ENCODE measurements at regions not wholly inside any gene's neighbourhood (a gene's known extent, or its start where the extent isn't known, plus 50 kb on each side); places are given as distances from the start of the nearest gene placed in this dataset.
"Not testable (repeated sequence)": the region's sequence is repeated elsewhere in the genome, so short reads cannot be mapped to it uniquely, and the experiment has no call there.

DNA sequence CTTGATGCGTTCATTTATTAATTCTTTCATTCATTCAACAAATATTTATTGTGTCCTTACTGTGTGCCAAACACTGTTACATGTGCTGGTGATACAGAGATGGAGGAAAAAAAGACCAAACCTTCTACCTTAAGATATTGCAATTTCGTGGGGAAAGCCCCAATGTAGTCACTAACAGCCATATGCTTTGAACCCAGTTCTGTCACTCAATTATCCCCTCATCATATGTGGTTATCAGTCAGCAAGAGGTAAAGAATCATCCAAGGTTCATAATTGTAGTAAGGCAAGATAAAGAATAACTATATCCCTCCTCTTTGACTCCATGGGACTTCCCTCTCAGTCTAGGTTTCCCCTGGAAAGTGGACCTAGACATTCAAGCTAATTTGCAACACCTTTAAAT is 1185.6 kb upstream of the CELF4 start:
- Mint-ChIP-seq H3K4me1 (no peaks in the 10 kb centered on the region), H3K36me3 (no peaks in the 10 kb centered on the region), H3K4me3 (no peak overlapping the region), H3K27ac (no peak overlapping the region), H3K27me3 (no peaks in the 10 kb centered on the region), H3K9me3 (peaks cover 0 to 5% (median 2%) of the 10 kb centered on the region in 3 donors)
- no peaks in the 10 kb centered on the region for H3K4me1 ChIP-seq (ENCODE audit: control insufficient read depth in 1 of 2, extremely low read depth in 1 of 2, insufficient read depth in 2 of 2, low read length in 2 of 2)
- H3K4me3 ChIP-seq (ENCODE audit: control insufficient read depth in 1 of 2, extremely low read depth in 1 of 2, low read length in 1 of 2): no peak overlapping the region
- no CpG with 5 or more reads among the region's 2 CpGs for WGBS (ENCODE audit: insufficient coverage)
- DNase-seq (no peak), ATAC-seq (replicated peaks in 1 of 4) (no peak)
- no peaks in the 10 kb centered on the region for H3K27me3 ChIP-seq (replicated peaks in 1 of 2; ENCODE audit: control insufficient read depth in 2 of 2, extremely low read depth in 1 of 2, insufficient read depth in 2 of 2, low read length in 1 of 2)
- no peak overlapping the region for H3K27ac ChIP-seq (ENCODE audit: low read length)
- H3K9me3 ChIP-seq: no peaks in the 10 kb centered on the region
- POLR2A ChIA-PET: no interaction called here
- CTCF ChIA-PET: no interaction called here
- H3K36me3 ChIP-seq (ENCODE audit: control insufficient read depth in 2 of 2, extremely low read depth in 1 of 2, insufficient read depth in 1 of 2, low read length in 1 of 2): no peaks in the 10 kb centered on the region

DNA sequence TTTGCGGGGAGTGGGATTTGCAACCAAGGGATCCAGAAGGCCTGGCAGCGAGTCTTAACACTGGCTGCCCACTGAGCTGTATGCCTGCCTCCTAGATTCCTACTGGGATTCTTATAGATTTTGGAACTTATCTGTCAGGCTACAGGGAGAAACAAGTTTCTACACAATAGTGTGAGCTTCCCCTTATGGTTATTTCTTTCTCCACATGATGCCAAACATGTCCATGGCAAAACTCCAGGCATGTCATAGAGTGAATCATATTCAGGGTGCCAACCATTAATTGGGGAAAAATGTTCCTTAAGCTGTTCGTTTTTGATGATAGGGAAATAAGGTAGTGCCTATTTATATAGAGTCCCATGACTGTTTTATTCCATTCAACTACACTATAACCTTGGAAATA is 1185.2 kb upstream of the CELF4 start:
- no peaks in the 10 kb centered on the region for H3K4me1 Mint-ChIP-seq
- H3K36me3 Mint-ChIP-seq: no peaks in the 10 kb centered on the region
- ChIA-PET POLR2A (interaction anchor here in 1 of 2 donors (0.7 kb wide), 1 partner anchor 1526 kb away, joined by 6 read pairs; no protein-coding TSS in a partner anchor), CTCF (no interaction called here)
- 88% methylated on average over 2 of the region's 3 CpGs for WGBS (ENCODE audit: insufficient coverage)
- H3K27ac Mint-ChIP-seq: no peak overlapping the region
- H3K27me3 ChIP-seq (replicated peaks in 1 of 2; ENCODE audit: control insufficient read depth in 2 of 2, extremely low read depth in 1 of 2, insufficient read depth in 2 of 2, low read length in 1 of 2): no peaks in the 10 kb centered on the region
- no peak overlapping the region for H3K27ac ChIP-seq (ENCODE audit: low read length)
- H3K4me3 Mint-ChIP-seq: no peak overlapping the region
- no peaks in the 10 kb centered on the region for H3K27me3 Mint-ChIP-seq
- no peaks in the 10 kb centered on the region for H3K9me3 ChIP-seq
- no peaks in the 10 kb centered on the region for H3K36me3 ChIP-seq (ENCODE audit: control insufficient read depth in 2 of 2, extremely low read depth in 1 of 2, insufficient read depth in 1 of 2, low read length in 1 of 2)
- H3K9me3 Mint-ChIP-seq: peaks cover 0 to 5% (median 2%) of the 10 kb centered on the region in 3 donors
- no peak overlapping the region for H3K4me3 ChIP-seq (ENCODE audit: control insufficient read depth in 1 of 2, extremely low read depth in 1 of 2, low read length in 1 of 2)
- ATAC-seq (replicated peaks in 1 of 4) (no peak), DNase-seq (no peak)
- H3K4me1 ChIP-seq (ENCODE audit: control insufficient read depth in 1 of 2, extremely low read depth in 1 of 2, insufficient read depth in 2 of 2, low read length in 2 of 2): no peaks in the 10 kb centered on the region

DNA sequence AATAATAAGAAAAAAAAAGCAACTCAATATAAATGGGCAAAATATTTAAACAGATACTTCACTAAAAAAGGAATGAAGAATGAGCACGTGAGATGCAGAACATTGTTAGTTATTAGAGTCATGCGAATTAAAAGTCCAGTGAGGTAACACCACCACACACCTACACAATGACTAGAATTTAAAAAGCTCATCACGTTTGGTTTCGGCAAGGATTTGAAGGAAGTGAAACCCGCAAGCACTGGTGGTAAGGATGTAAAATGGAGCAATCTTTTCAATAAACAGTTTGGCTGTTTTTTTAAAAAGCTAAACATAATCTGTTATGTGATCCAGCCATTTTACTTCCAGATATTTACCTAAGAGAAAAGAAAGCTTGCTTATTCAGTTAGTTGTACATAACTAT is 1181.6 kb upstream of the CELF4 start:
- Histone ChIP-seq H3K4me3 (ENCODE audit: control insufficient read depth in 1 of 2, extremely low read depth in 1 of 2, low read length in 1 of 2) (no peak overlapping the region), H3K36me3 (ENCODE audit: control insufficient read depth in 2 of 2, extremely low read depth in 1 of 2, insufficient read depth in 1 of 2, low read length in 1 of 2) (no peaks in the 10 kb centered on the region), H3K9me3 (no peaks in the 10 kb centered on the region), H3K27me3 (replicated peaks in 1 of 2; ENCODE audit: control insufficient read depth in 2 of 2, extremely low read depth in 1 of 2, insufficient read depth in 2 of 2, low read length in 1 of 2) (no peaks in the 10 kb centered on the region), H3K4me1 (ENCODE audit: control insufficient read depth in 1 of 2, extremely low read depth in 1 of 2, insufficient read depth in 2 of 2, low read length in 2 of 2) (no peaks in the 10 kb centered on the region), H3K27ac (ENCODE audit: low read length) (no peak overlapping the region)
- no CpG with 5 or more reads among the region's 5 CpGs for WGBS (ENCODE audit: insufficient coverage)
- no peaks in the 10 kb centered on the region for H3K27me3 Mint-ChIP-seq
- ATAC-seq (replicated peaks in 1 of 4) (no peak), DNase-seq (no peak)
- ChIA-PET POLR2A (no interaction called here), CTCF (interaction anchor here in 1 of 2 donors (1.4 kb wide), 1 partner anchor 46 kb away, joined by 5 read pairs; no protein-coding TSS in a partner anchor)
- no peak overlapping the region for H3K4me3 Mint-ChIP-seq
- H3K4me1 Mint-ChIP-seq: no peaks in the 10 kb centered on the region
- H3K9me3 Mint-ChIP-seq: peaks cover 0 to 2% (median 0%) of the 10 kb centered on the region in 3 donors
- H3K36me3 Mint-ChIP-seq: no peaks in the 10 kb centered on the region
- H3K27ac Mint-ChIP-seq: no peak overlapping the region

DNA sequence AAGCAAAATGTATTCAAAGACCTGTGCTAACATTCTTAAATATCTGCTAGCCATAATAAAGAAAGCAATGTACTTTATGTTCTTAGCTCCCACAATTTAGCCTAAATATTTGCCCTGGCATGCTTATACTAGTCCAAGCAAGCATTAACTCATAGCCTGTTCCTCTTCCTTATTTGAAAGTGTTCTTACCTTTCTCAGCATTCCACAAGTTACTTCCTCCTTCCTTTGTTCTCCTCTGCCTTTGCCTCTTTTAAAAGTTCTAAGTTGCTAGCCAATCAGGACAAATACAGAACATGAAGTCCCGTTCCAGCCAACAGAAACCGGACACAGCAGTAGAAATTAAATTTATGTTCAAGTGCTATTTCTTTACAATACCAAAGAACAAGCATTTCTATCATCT is 1154.6 kb upstream of the CELF4 start:
- peaks cover 3 to 10% (median 7%) of the 10 kb centered on the region in 3 donors for H3K9me3 Mint-ChIP-seq
- H3K27me3 ChIP-seq (replicated peaks in 1 of 2; ENCODE audit: control insufficient read depth in 2 of 2, extremely low read depth in 1 of 2, insufficient read depth in 2 of 2, low read length in 1 of 2); H3K36me3 Mint-ChIP-seq; DNase-seq; H3K4me1 ChIP-seq (ENCODE audit: control insufficient read depth in 1 of 2, extremely low read depth in 1 of 2, insufficient read depth in 2 of 2, low read length in 2 of 2); ATAC-seq (replicated peaks in 1 of 4); H3K27ac ChIP-seq (ENCODE audit: low read length); H3K27me3 Mint-ChIP-seq; H3K9me3 ChIP-seq; H3K4me1 Mint-ChIP-seq; H3K36me3 ChIP-seq (ENCODE audit: control insufficient read depth in 2 of 2, extremely low read depth in 1 of 2, insufficient read depth in 1 of 2, low read length in 1 of 2); H3K27ac Mint-ChIP-seq; H3K4me3 Mint-ChIP-seq; H3K4me3 ChIP-seq (ENCODE audit: control insufficient read depth in 1 of 2, extremely low read depth in 1 of 2, low read length in 1 of 2); CTCF ChIA-PET; POLR2A ChIA-PET: not testable (repeated sequence)
- no CpG with 5 or more reads among the region's 2 CpGs for WGBS (ENCODE audit: insufficient coverage)

DNA sequence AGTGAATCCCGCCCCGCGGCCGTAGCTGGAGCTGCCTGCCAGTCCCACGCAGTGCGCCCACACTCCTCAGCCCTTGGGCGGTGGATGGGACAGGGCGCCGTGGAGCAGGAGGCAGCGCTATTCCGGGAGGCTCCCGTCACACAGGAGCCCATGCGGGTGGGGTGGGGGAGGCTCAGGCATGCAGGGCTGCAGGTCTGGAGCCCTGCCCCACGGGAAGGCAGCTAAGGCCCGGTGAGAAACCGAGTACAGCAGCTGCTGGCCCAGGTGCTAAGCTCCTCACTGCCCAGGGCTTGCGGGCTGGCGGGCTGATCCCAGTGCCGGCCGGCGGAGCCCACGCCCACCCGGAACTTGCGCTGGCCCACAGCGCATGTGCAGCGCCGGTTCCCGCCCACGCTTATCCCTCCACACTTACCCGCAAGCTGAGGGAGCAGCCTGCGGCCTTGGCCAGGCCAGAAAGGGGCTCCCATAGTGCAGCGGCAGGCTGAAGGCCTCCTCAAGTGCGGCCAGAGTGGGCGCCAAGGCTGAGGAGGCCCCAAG is 1152.8 kb upstream of the CELF4 start:
- no peaks in the 10 kb centered on the region for H3K27me3 ChIP-seq (replicated peaks in 1 of 2; ENCODE audit: control insufficient read depth in 2 of 2, extremely low read depth in 1 of 2, insufficient read depth in 2 of 2, low read length in 1 of 2)
- H3K36me3 ChIP-seq (ENCODE audit: control insufficient read depth in 2 of 2, extremely low read depth in 1 of 2, insufficient read depth in 1 of 2, low read length in 1 of 2): no peaks in the 10 kb centered on the region
- no peaks in the 10 kb centered on the region for H3K4me1 ChIP-seq (ENCODE audit: control insufficient read depth in 1 of 2, extremely low read depth in 1 of 2, insufficient read depth in 2 of 2, low read length in 2 of 2)
- 93% methylated on average over 25 of the region's 34 CpGs for WGBS (ENCODE audit: insufficient coverage)
- CTCF ChIA-PET: no interaction called here
- H3K36me3 Mint-ChIP-seq: no peaks in the 10 kb centered on the region
- no peaks in the 10 kb centered on the region for H3K9me3 ChIP-seq
- no peak for ATAC-seq (replicated peaks in 1 of 4)
- no peak for DNase-seq
- no peaks in the 10 kb centered on the region for H3K4me1 Mint-ChIP-seq
- peaks cover 3 to 8% (median 7%) of the 10 kb centered on the region in 3 donors for H3K9me3 Mint-ChIP-seq
- H3K27ac Mint-ChIP-seq: no peak overlapping the region
- POLR2A ChIA-PET: no interaction called here
- no peak overlapping the region for H3K4me3 ChIP-seq (ENCODE audit: control insufficient read depth in 1 of 2, extremely low read depth in 1 of 2, low read length in 1 of 2)
- no peak overlapping the region for H3K27ac ChIP-seq (ENCODE audit: low read length)
- no peak overlapping the region for H3K4me3 Mint-ChIP-seq
- no peaks in the 10 kb centered on the region for H3K27me3 Mint-ChIP-seq

DNA sequence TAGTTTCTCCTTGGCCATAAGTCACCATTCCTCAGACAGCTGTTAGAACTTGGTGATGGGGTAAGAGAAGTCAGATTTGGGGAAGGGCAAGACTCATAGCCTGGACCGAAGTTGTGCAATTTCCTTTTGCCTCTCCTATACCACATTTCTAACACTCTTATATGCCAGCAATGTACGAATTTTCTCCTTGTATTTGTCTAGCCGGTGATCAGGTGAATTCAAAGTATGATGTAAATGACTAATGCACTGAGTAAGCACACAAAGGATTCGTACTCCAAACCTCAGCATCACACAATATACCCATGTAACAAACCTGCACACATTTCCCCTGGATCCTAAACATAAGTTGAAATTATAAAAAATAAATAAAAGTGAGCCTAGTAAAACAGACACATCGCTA is 1143.5 kb upstream of the CELF4 start:
- no peak overlapping the region for H3K27ac Mint-ChIP-seq
- no peaks in the 10 kb centered on the region for H3K27me3 ChIP-seq (replicated peaks in 1 of 2; ENCODE audit: control insufficient read depth in 2 of 2, extremely low read depth in 1 of 2, insufficient read depth in 2 of 2, low read length in 1 of 2)
- H3K9me3 ChIP-seq: no peaks in the 10 kb centered on the region
- CTCF ChIA-PET: no interaction called here
- no peaks in the 10 kb centered on the region for H3K36me3 ChIP-seq (ENCODE audit: control insufficient read depth in 2 of 2, extremely low read depth in 1 of 2, insufficient read depth in 1 of 2, low read length in 1 of 2)
- no peaks in the 10 kb centered on the region for H3K27me3 Mint-ChIP-seq
- ATAC-seq (replicated peaks in 1 of 4) (no peak), DNase-seq (no peak)
- no peaks in the 10 kb centered on the region for H3K4me1 Mint-ChIP-seq
- no peaks in the 10 kb centered on the region for H3K9me3 Mint-ChIP-seq
- POLR2A ChIA-PET: no interaction called here
- H3K27ac ChIP-seq (ENCODE audit: low read length): no peak overlapping the region
- H3K36me3 Mint-ChIP-seq: no peaks in the 10 kb centered on the region
- H3K4me3 Mint-ChIP-seq: no peak overlapping the region
- H3K4me3 ChIP-seq (ENCODE audit: control insufficient read depth in 1 of 2, extremely low read depth in 1 of 2, low read length in 1 of 2): no peak overlapping the region
- WGBS (ENCODE audit: insufficient coverage): no CpG with 5 or more reads among the region's 5 CpGs
- no peaks in the 10 kb centered on the region for H3K4me1 ChIP-seq (ENCODE audit: control insufficient read depth in 1 of 2, extremely low read depth in 1 of 2, insufficient read depth in 2 of 2, low read length in 2 of 2)

DNA sequence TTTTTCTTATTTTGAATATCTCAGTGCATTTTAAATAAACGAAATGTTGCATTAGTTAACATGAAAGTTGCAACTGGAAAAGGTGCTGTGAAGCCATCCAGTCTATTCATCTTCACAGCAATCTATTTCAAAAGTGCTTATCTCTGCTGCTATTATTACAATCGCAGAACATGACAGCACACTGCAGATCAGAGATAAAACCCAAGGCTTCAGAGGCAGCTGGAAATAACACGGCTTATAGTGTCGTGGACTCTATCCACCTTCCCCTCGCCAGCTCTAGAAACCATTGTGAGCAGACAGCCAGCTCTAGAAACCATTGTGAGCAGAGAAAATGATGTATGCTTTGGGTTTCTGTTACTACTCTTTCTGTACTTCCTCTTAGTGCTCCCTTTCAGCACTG is 1140.8 kb upstream of the CELF4 start:
- ATAC-seq (replicated peaks in 1 of 4) (no peak), DNase-seq (no peak)
- ChIA-PET CTCF (no interaction called here), POLR2A (no interaction called here)
- WGBS (ENCODE audit: insufficient coverage): 75% methylated on average over 1 of the region's 5 CpGs
- Mint-ChIP-seq H3K36me3 (no peaks in the 10 kb centered on the region), H3K4me3 (no peak overlapping the region), H3K4me1 (no peaks in the 10 kb centered on the region), H3K9me3 (no peaks in the 10 kb centered on the region), H3K27ac (no peak overlapping the region), H3K27me3 (no peaks in the 10 kb centered on the region)
- no peaks in the 10 kb centered on the region for H3K4me1 ChIP-seq (ENCODE audit: control insufficient read depth in 1 of 2, extremely low read depth in 1 of 2, insufficient read depth in 2 of 2, low read length in 2 of 2)
- H3K9me3 ChIP-seq: no peaks in the 10 kb centered on the region
- H3K27ac ChIP-seq (ENCODE audit: low read length): no peak overlapping the region
- no peaks in the 10 kb centered on the region for H3K36me3 ChIP-seq (ENCODE audit: control insufficient read depth in 2 of 2, extremely low read depth in 1 of 2, insufficient read depth in 1 of 2, low read length in 1 of 2)
- no peaks in the 10 kb centered on the region for H3K27me3 ChIP-seq (replicated peaks in 1 of 2; ENCODE audit: control insufficient read depth in 2 of 2, extremely low read depth in 1 of 2, insufficient read depth in 2 of 2, low read length in 1 of 2)
- H3K4me3 ChIP-seq (ENCODE audit: control insufficient read depth in 1 of 2, extremely low read depth in 1 of 2, low read length in 1 of 2): no peak overlapping the region

Data from T-cell (primary cell).